ENCODE measurements at regions not wholly inside any gene's neighbourhood (a gene's known extent, or its start where the extent isn't known, plus 50 kb on each side); places are given as distances from the start of the nearest gene placed in this dataset.

- TF ChIP-seq CTCF (IDR thresholded peaks at IDR 0.05): no peak
- TF ChIP-seq POLR2A (IDR thresholded peaks at IDR 0.05): no peak
These were observed 427.9 kb upstream of the CELF2 start for GRCh38 chr10:10589540-10590303.

Measured in esophagus squamous epithelium (tissue), 4 donors.